Muscle of arm (tissue), 1 donor: ENCODE measurements at regions not wholly inside any gene's neighbourhood (a gene's known extent, or its start where the extent isn't known, plus 50 kb on each side); places are given as distances from the start of the nearest gene placed in this dataset.
"Not testable (repeated sequence)": the region's sequence is repeated elsewhere in the genome, so short reads cannot be mapped to it uniquely, and the experiment has no call there.

Experiments
- DNase-seq: peaks from one replicate; pipeline ENCODE4 v3.0.0-alpha.2; 2013

GRCh38 chrX:3184176-3184930 is 143.1 kb downstream of the ARSF start:
- DNase-seq = peak; percentile 48

GRCh38 chrX:3181846-3182245 is 140.6 kb downstream of the ARSF start:
- DNase-seq = no peak

GRCh38 chrX:3178329-3178728 is 137.1 kb downstream of the ARSF start:
- DNase-seq = no peak

- no peak for DNase-seq
These were observed 136.6 kb downstream of the ARSF start for GRCh38 chrX:3177851-3178250.

GRCh38 chrX:3176439-3176820 is 135.2 kb downstream of the ARSF start:
- DNase-seq = no peak

- no peak for DNase-seq
These were observed 134.6 kb downstream of the ARSF start for GRCh38 chrX:3175659-3176438.

GRCh38 chrX:3172156-3172555 is 130.9 kb downstream of the ARSF start:
- not testable (repeated sequence) for DNase-seq

GRCh38 chrX:3169421-3169820 is 128.2 kb downstream of the ARSF start:
- DNase-seq = no peak

- DNase-seq = no peak
These were observed 126.5 kb downstream of the ARSF start for GRCh38 chrX:3167771-3168170.

GRCh38 chrX:3166670-3167455 is 125.6 kb downstream of the ARSF start:
- DNase-seq = no peak

- DNase-seq = no peak
These were observed 124.5 kb downstream of the ARSF start for GRCh38 chrX:3165808-3166207.
